GM18505 (cell line): ENCODE measurements at regions not wholly inside any gene's neighbourhood (a gene's known extent, or its start where the extent isn't known, plus 50 kb on each side); places are given as distances from the start of the nearest gene placed in this dataset.
"Not testable (repeated sequence)": the region's sequence is repeated elsewhere in the genome, so short reads cannot be mapped to it uniquely, and the experiment has no call there.

Experiments used
- ATAC-seq: cut with Tn5 transposase; IDR thresholded peaks from one replicate; pipeline ENCODE4 v1.9.1; 2021; ENCODE audit not compliant: unreplicated experiment

DNA sequence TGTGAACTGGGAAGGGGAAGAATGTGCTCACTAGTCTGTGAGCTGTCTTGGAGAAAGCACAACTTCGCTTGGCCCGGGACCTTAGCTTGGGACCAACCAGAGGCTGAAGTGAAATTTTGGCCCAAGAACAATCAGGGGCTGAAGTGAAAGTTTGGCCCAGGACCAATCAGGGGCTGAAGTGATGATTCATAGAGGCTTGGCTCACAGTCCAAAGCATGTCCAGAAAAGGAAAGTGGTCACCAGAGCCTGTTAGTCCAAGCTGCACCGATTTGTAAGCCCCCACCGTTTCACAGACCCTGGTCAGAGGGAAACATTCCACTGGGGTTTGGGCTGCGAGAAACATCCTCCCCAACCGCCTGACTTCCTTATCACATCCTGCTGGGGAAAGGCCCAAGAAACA, 763.3 kb downstream of the SPATA31A7 start:
- not testable (repeated sequence) for ATAC-seq

DNA sequence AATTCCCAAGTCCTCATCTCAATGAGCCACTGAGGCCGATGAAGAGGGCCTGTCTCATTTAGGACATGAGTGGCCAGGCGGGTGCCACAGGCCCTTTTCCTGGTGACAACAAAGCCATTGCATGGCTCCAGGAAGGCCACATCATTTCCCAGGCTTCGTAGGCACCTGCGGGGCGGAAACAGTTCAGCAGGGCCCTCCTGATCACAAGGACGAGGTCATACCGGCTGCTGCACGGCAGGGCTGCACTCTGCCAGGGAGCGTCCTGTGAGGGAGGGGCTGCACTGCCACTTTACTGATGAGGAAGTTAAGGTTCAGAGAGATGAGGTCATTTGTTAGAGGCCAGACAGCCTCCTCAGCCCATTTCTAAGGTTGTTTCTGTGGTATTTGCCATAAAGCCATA, 781.8 kb downstream of the SPATA31A7 start:
- not testable (repeated sequence) for ATAC-seq

- not testable (repeated sequence) for ATAC-seq
Observed at GRCh38 chr9:61974501-61974900, 784.7 kb downstream of the SPATA31A7 start.

GRCh38 chr9:61976318-61976717, 786.5 kb downstream of the SPATA31A7 start:
- ATAC-seq = not testable (repeated sequence)

- not testable (repeated sequence) for ATAC-seq
Observed at GRCh38 chr9:61982727-61983126, 792.9 kb downstream of the SPATA31A7 start.

DNA sequence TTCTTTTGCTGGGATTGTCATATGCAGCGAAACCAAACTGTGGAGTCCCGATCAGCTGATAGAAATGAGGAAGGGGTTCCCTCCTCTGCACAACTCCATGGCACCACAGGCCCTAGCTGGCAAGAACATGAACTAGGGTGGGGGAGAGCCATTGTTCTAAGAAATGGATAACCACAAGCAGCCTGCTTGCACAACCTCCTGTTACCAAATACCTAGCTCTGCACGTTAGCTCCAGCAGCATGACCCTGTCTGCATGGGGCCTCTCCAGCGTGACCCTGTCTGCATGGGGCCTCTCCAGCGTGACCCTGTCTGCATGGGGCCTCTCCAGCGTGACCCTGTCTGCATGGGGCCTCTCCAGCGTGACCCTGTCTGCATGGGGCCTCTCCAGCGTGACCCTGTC, 793.6 kb downstream of the SPATA31A7 start:
- ATAC-seq = not testable (repeated sequence)

DNA sequence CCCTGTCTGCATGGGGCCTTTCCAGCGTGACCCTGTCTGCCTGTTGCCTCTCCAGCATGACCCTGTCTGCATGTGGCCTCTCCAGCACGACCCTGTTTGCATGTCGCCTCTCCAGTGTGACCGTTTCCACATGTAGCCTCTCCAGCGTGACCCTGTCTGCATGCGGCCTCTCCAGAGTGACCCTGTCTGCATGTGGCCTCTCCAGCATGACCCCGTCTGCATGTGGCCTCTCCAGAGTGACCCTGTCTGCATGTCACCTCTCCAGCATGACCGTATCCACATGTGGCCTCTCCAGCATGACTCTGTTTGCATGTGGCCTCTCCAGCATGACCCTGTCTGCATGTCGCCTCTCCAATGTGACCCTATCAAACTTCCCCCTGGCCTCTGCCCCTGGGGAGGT, 794.1 kb downstream of the SPATA31A7 start:
- ATAC-seq = not testable (repeated sequence)

DNA sequence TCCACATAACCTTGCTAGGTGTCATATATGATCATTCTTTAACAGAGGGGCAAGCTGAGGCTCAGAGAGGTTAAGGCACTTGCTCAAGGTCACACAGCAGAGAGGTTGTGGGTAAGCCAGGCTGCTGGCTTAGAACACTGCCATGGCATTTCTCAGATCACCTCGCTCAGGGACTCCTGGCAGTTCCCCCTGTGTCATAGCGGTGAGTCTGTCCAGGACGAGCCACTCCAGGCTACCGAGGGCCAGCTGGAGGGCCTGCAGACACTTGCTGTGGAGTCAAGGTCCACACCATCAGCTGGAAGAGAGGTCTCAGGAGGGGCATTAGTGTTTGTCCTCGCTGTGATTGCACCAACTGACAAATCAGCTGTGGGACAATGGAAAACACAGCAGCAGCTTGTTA, 794.7 kb downstream of the SPATA31A7 start:
- not testable (repeated sequence) for ATAC-seq

- ATAC-seq = not testable (repeated sequence)
Observed at GRCh38 chr9:61992110-61992509, 802.3 kb downstream of the SPATA31A7 start.

DNA sequence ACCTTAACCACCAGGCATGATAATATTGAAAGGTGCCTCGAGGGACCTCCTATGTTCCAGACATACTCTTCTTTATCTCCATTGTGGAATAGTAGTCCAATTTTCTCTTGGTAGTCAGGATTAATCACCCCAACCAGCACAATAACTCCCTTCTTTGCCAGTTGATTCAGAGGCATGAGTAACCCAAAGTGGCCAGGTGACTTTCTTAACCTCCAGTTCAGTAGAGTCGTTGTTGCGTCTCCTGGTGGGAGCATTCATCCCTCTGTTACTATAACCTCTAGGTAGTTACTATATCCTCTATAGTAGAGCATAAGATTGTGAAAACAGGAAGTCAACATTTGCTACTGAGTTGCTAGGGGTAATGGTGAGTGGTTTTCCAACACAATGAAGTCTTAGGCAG, 842.6 kb downstream of the SPATA31A7 start:
- not testable (repeated sequence) for ATAC-seq

DNA sequence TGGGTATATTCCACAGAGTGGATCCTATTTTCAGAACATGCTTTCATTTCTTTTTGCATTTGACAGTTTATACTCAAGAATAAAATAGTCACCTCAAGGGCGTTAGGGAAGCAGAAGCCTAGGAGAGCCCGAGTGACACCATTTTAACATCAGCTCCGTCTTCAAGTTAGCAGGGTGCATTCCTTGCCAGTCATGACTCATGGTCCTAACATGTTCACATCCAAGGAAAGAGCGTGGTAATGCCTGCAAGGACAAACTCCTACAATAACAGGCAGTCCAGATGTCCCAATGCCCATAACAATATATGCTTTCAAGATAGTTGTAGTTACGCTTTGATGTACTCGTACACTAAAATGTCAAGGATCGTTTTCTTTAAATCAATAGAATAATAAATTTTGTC, 848.4 kb downstream of the SPATA31A7 start:
- ATAC-seq = not testable (repeated sequence)

- ATAC-seq = not testable (repeated sequence)
Observed at GRCh38 chr9:62058155-62058554, 868.3 kb downstream of the SPATA31A7 start.

DNA sequence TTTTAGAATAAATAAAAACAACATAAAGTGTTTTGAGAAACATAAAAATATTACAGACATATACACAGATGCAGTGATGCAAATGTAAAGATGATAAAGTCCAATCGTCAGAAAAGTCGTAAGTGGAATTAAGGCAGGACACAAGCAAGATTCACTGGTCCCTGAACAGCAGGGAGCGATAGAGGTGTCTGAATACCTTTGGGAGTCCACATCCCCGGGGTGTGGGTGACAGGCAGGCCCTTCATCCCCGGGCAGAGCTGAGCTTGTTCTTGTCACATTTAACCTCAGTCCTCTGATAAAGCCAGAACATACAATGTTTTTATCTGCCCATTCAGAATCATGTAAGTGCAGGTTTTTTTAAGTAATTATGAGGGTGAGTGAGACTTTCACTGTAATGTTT, 881.2 kb downstream of the SPATA31A7 start:
- ATAC-seq = not testable (repeated sequence)

- not testable (repeated sequence) for ATAC-seq
Observed at GRCh38 chr9:62073401-62073800, 883.6 kb downstream of the SPATA31A7 start.

DNA sequence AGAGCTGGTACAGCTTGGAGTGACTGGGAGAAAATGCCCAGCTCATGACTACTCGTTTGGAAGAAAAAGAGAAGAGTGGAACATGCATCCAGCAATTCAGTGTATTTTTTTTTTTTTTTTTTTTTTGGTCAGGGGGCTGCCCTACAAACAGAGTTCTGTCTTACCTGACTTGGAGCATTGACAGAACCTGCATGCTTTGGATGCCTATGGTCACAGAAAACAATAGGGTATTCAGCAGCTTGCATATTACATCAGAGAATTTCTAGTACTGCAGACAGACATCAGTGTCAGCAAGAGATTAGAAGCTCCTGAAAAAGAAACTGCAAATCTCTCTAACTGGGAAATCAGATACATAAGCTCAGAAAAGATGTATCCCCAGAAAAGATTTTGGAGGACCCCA, 894.4 kb downstream of the SPATA31A7 start:
- not testable (repeated sequence) for ATAC-seq

GRCh38 chr9:62095714-62096345, 906.0 kb downstream of the SPATA31A7 start:
- ATAC-seq = not testable (repeated sequence)

DNA sequence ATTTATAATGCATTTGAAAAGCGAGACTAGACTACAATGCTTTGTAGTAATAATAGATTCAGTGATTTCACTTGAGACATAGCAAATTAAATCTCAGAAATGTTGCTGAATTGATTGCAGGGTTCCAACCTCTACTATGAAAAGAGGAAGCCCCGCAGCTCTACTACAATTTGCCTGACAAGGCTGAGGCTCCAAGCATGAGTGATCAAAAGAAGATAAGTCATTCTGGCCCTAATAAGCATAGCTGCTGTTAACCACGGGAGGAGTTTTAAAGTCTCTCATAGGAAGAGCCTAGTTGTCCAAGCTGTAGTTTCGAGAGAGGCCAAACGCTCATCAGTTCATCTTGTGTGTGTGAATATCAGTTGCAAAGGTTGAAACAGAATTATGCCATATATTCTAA, 920.6 kb downstream of the SPATA31A7 start:
- peak; percentile 99 for ATAC-seq

DNA sequence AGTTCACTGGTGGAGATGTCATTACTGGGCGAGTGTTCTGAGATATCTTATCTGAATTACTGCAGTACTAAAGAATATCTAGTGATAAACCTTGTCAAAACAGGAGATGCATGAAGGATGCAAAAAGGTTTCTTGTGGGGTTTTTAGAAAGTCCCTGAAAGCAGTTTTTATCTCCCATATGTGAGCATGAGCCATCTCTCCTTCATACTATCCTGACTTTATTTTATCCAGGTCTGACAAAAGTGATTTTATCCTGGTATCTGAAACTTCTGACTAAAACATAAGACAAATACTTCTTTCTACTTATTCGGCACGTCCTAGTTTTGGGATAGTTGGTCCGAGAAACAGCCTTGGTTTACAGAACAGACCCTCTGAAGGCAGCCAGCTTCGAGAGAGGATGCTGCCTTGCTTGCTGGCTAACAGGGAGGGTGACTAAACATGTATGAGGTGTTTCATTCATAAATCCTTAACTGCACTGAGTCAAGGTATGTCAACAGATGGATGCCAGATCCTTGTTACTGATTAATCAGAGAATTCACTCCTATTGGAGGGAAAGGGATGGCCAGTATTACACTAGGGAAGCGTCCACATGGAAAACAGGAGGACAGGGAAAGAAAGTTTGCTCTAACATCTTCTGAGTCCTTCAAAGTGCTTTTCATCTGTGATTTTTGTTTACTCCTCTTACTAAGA, 927.3 kb downstream of the SPATA31A7 start:
- ATAC-seq = not testable (repeated sequence)

DNA sequence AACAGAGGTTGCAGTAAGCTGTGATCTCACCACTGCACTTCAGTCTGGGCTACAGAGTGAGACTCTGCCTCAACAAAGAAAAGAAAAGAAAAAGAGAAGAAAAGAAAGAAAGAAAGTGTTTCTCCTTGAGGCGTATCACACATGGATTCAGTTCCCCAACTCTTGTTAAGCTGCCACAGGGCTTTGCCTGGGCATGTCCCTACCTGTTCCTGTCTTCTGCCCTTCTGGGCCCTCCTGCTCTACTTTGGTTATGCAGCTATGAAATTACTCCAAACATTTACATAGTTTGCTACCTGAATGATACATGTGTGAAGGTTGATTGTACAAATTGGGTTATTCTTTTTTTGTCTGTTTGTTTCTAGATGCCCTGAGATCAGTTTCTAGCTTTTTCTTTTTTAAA, 929.8 kb downstream of the SPATA31A7 start:
- not testable (repeated sequence) for ATAC-seq

- not testable (repeated sequence) for ATAC-seq
Observed at GRCh38 chr9:62125631-62126611, 936.1 kb downstream of the SPATA31A7 start.

DNA sequence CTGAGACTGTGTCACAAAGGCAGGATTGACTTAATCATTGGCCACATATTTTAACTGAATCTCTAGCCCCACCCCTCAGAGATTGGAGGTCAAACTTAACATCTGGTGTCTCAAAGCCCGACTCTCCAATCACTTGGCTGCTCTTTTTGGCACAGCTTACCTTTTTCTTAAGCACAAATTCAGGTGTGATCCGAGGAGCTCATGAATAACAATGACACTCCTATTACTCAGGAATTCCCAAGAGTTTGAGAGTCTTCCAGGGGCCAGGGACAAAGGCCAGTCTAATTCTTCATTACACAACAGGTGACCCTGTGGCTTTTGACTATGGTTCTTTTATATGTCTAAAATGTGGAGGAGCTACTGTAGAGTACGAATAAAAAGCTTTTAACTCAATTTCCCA, 945.2 kb downstream of the SPATA31A7 start:
- not testable (repeated sequence) for ATAC-seq
